VCaP (cell line): ENCODE measurements at regions not wholly inside any gene's neighbourhood (a gene's known extent, or its start where the extent isn't known, plus 50 kb on each side); places are given as distances from the start of the nearest gene placed in this dataset.

ENCODE experiments used
- H3K27ac ChIP-seq: fragments of 450-650 bp; 2 replicates; pipeline ENCODE4 v1.5.1; 2017
- TF ChIP-seq, protein P1 (sequence below): fragments of 450-650 bp; conservative IDR thresholded peaks from 2 replicates; pipeline ENCODE4 v1.5.1; 2017; ENCODE audit warnings: mild to moderate bottlenecking, moderate library complexity

DNA sequence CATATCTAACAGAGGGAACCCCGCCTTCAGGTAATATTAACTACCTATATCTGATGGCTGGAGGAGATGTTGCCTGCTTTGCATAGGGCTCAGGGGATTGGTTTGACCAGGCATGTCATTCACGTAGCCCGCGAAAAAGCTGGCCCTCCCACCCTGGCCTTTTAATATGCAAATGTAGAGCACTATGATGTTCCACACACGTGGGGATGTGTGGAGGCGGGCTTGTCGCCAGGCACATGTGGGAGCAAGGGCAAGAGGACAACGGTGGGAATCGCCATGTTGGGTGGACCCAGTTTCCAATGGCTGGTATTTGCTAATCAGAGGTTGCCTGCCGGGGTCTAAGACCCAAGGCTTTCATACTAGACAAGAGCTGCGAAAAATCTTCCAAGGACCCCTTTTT lies 469.8 kb downstream of the ZPLD1 start:
- no peak overlapping the region for H3K27ac ChIP-seq
- TF ChIP-seq, protein P1, sequence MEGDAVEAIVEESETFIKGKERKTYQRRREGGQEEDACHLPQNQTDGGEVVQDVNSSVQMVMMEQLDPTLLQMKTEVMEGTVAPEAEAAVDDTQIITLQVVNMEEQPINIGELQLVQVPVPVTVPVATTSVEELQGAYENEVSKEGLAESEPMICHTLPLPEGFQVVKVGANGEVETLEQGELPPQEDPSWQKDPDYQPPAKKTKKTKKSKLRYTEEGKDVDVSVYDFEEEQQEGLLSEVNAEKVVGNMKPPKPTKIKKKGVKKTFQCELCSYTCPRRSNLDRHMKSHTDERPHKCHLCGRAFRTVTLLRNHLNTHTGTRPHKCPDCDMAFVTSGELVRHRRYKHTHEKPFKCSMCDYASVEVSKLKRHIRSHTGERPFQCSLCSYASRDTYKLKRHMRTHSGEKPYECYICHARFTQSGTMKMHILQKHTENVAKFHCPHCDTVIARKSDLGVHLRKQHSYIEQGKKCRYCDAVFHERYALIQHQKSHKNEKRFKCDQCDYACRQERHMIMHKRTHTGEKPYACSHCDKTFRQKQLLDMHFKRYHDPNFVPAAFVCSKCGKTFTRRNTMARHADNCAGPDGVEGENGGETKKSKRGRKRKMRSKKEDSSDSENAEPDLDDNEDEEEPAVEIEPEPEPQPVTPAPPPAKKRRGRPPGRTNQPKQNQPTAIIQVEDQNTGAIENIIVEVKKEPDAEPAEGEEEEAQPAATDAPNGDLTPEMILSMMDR = no peak

DNA sequence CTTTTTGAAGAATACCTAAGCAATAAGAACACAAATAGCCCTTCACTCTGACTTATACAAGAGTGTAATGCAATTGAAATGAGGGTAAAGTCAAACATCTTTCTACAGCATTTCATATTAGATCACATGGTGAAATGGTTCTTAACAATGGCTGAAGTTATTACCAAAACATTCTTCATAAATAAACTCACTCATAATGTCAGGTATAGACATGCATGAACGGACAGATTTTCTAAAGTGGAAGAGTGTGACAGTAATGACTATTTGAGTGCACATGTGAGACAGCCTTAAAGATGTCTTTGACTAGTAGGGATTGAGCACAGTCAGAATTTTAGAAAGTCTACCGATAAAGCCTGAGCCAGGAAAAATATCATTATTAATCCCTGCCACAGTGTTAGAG lies 471.0 kb downstream of the ZPLD1 start:
- no peak overlapping the region for H3K27ac ChIP-seq
- TF ChIP-seq, protein P1 = no peak

DNA sequence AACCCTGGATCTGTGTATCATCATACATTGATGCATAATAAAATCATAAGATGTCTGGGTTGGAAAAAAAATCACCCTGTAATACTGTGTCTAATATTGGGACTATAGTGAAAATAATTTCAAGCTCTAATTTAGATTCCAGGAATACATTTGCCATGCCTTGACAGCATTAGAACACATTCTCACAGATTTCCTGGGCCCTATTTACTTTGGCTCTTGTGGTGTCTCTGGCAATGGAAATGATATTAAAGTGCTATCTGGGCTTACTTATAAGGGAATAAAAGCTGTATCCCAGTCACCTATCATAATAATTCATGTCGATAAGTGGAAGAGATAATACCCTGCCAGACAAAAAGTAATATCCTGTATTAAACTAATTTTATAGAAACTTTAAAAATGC lies 472.0 kb downstream of the ZPLD1 start:
- H3K27ac ChIP-seq = no peak overlapping the region

DNA sequence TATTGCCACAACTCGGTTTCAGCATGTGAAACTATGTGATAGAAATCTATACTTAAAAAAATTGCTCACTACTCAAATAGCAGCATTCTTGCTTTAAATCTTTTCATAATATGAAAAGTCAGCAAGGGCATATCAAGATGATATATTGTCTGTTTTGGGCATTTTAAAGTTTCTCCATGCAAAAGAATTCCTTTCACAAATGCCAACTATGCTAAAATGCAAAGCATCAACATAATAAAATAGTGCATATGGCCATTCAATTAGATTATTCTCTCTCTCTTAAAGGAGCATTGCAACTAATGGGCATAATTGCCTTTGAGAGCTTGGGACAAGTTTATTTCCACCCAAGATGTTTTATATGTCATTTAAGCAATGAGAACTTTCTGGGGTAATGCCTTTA lies 475.1 kb downstream of the ZPLD1 start:
- TF ChIP-seq, protein P1 = no peak
- no peak overlapping the region for H3K27ac ChIP-seq

More for the DNA sequence above, 472.0 kb downstream of the ZPLD1 start:
- TF ChIP-seq, protein P1 = no peak

DNA sequence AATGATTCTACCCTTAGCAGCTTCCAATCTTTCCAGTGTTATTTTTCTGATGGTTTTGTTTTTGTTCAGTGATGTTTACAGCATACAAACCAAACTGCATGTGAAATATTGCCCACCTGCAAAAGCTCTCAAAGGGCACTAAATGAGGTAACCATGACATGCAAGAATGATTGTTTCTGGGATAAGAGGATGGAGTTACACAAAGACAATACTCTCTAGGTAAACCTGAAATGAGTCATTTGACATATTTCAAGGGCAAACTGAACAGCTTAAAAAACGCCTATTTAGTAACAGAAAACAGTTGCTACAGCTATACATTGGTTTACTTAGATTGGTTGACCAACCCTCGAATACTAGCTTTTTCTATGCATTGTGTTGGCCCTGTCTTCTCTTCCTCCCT lies 481.7 kb downstream of the ZPLD1 start:
- TF ChIP-seq, protein P1 = no peak

DNA sequence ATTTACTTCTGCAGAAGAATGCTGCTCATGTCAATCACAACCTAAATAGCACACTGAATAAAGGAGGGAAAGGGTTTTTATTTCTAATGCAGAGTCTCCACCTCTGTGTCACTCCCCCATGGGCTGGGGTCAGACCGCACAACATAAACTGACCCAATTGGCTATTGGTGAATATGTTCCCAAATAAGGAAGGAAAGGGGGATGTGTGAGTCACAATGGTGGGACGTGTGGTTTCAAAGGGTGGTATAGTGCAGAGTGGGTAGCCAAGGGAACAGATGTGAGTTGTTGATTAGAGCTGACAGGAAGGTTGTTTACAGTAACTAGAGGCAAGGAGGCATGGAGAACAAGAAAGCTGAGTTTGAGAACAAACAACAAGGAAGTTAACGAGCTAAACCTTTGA lies 491.8 kb downstream of the ZPLD1 start:
- H3K27ac ChIP-seq = no peak overlapping the region
- TF ChIP-seq, protein P1 = no peak

More for the DNA sequence above, 481.7 kb downstream of the ZPLD1 start:
- no peak overlapping the region for H3K27ac ChIP-seq

DNA sequence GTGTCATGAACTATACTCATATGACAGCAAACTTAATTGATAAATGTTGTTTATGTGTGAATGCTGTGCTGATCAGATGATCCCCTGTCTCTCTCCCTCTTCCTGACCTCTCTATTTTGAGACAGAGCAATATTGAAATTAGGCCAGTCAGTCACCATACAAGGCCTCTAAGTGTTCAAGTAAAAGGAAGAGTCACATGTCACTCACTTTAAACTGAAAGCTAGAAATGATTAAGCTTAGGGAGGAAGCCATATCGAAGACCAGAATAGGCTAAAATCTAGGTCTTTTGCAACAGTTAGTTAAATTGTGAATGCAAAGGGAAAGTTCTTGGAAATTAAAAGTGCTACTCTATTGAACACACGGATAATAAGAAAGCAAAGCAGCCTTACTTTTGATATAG lies 498.6 kb downstream of the ZPLD1 start:
- no peak overlapping the region for H3K27ac ChIP-seq
- TF ChIP-seq, protein P1 = no peak
